Pancreas (tissue), 10 donors: ENCODE measurements at regions not wholly inside any gene's neighbourhood (a gene's known extent, or its start where the extent isn't known, plus 50 kb on each side); places are given as distances from the start of the nearest gene placed in this dataset.

ENCODE experiments used
- ATAC-seq, 4 donors: fragments of 200-7000 bp; cut with Tn5 transposase; one replicate each; pipeline versions ENCODE4 v1.8.0 to v1.9.1; 2020; ENCODE audit warnings: mild to moderate bottlenecking in 4 of 4, moderate library complexity in 4 of 4
- DNase-seq, 6 donors: peaks; one replicate each; pipeline ENCODE4 v3.0.0-alpha.2; 2020
- FAIRE-seq: peaks from 2 replicates; lab custom pipeline; 2012; peaks lifted over from hg19 to GRCh38; lab: Jason Lieb, UNC
- H3K27ac ChIP-seq, 4 donors: fragments of 200-600 bp; sonication (generic); 1 replicate in 3 of 4; 2 replicates in 1 of 4; pipeline versions ENCODE4 v1.5.0 to v1.8.0; 2020
- H3K27me3 ChIP-seq, 4 donors: fragments of 200-600 bp; one replicate each; pipeline ENCODE4 v1.8.0; 2021
- H3K36me3 ChIP-seq, 3 donors: fragments of 200-600 bp; sonication (generic) in 1 of 3; one replicate each; pipeline versions ENCODE4 v1.5.0 to v1.8.0; 2020 to 2021
- H3K4me1 ChIP-seq, 3 donors: fragments of 200-600 bp; one replicate each; pipeline ENCODE4 v1.8.0; 2021
- H3K4me3 ChIP-seq, 4 donors: fragments of 200-600 bp; sonication (generic) in 2 of 4; one replicate each; pipeline versions ENCODE4 v1.5.0 to v1.8.0; 2020 to 2021
- H3K9me3 ChIP-seq, 4 donors: fragments of 200-600 bp; one replicate each; pipeline ENCODE4 v1.8.0; 2021
- CTCF ChIP-seq, 4 donors: fragments of 200-600 bp; sonication (generic) in 3 of 4; IDR thresholded peaks; one replicate each; pipeline versions ENCODE4 v1.5.0 to v1.8.0; 2021; ENCODE audit warnings: antibody characterized with exemption in 4 of 4
- WGBS, 2 donors: extraction: QIAGEN DNeasy Blood & Tissue Kit; methylation state at CpG; one replicate each; pipeline ENCODE4 v1.1.7; 2013; 5-methylcytosine and 5-hydroxymethylcytosine counted together
- intact Hi-C, 3 donors: fragments of 100-400 bp; cut with DNase I; formaldehyde crosslinking; loops; one replicate each; pipeline versions ENCODE4 v1.11.1 to v1.14.2; 2022
- donor health status: healthy with polysubstance abuse.
- donor health status: DM: no; HTN: no; CAD: no; lungs with moderate emphysema.
- donor health status: DM: no; HTN: no; CAD: no.
- donor health status: control.
- donor health status: control.
- donor health status: Bipolar disorder and iron deficiency.
- donor health status: DM: yes; HTN: yes; CAD: no.
- donor health status: DM: no; HTN: no; CAD: no.
- donor health status: DM: no; HTN: no; CAD: no.
- donor health status: DM: yes; HTN: yes; CAD: no.

DNA sequence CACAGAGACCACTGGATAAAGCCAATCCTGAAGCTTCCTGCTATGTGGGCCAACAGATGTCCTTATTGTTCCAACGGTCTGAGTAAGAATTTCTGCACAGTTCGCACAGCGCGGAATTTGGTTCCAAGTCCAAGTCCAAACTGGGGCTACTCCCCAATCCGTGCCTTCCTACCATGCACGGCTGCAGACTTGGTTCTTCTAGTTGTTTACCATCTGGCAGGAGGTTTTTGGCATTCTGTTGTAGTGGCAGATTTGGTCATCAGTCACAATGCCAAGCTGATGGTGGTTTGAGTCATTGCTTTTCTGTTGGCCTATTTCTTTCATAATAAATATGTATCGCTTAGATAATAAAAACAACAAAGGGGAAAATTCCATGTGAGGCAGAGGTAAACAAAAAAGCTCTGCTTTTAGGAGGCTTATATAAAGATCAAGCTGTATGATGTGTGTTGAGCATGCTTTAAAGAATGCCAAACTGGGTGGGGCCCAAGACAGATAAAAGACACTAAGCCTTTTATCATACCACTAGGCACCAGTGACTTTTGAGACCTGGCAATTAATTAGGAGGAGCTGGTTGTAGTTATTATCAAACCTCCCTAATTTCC lies 52.5 kb upstream of the SYN3 start:
- ATAC-seq (no peak), FAIRE-seq (no peak), DNase-seq (no peak)
- Histone ChIP-seq H3K9me3 (no peaks in the 10 kb centered on the region), H3K27me3 (no peaks in the 10 kb centered on the region), H3K4me3 (no peak overlapping the region), H3K36me3 (no peaks in the 10 kb centered on the region), H3K27ac (no peak overlapping the region), H3K4me1 (no peaks in the 10 kb centered on the region)
- WGBS, 2 donors = 61 to 67% methylated on average over 7 of the region's 7 CpGs
- intact Hi-C loops = no loop called here
- no peak for TF ChIP-seq CTCF (IDR thresholded peaks at IDR 0.05)

GRCh38 chr22:33109514-33110430 lies 51.6 kb upstream of the SYN3 start:
- Histone ChIP-seq H3K27me3 (no peaks in the 10 kb centered on the region), H3K4me3 (no peak overlapping the region), H3K36me3 (no peaks in the 10 kb centered on the region), H3K27ac (no peak overlapping the region), H3K9me3 (no peaks in the 10 kb centered on the region), H3K4me1 (no peaks in the 10 kb centered on the region)
- WGBS, 2 donors = 70 to 77% methylated on average over 7 of the region's 7 CpGs
- ATAC-seq (no peak), DNase-seq (no peak), FAIRE-seq (no peak)
- no peak for TF ChIP-seq CTCF (IDR thresholded peaks at IDR 0.05)
- intact Hi-C loops = no loop called here

DNA sequence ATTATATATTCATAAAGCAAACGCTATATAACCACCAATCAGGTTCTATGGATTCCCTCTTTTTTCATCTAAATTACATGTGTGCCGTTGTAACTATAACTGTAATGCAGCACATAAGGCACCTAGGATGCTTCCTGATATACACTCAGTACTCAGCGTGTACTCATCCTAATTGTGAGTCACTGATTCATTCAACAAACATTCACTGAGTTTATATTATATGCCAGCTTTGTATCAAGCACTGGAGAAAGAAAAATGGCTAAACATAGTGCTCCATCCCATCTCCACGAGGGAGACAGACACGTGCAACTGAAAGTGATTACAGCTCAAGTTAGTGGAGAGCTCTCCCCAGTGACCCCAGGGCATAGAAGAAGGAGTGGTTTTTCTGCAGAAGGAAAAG lies 49.9 kb upstream of the SYN3 start:
- DNase-seq = no peak
- FAIRE-seq = no peak
- no peaks in the 10 kb centered on the region for H3K36me3 ChIP-seq
- no peak overlapping the region for H3K4me3 ChIP-seq
- WGBS, 2 donors = 55 to 69% methylated on average over 5 of the region's 5 CpGs
- TF ChIP-seq CTCF (IDR thresholded peaks at IDR 0.05) = no peak
- intact Hi-C loops = no loop called here
- no peaks in the 10 kb centered on the region for H3K27me3 ChIP-seq
- H3K4me1 ChIP-seq = no peaks in the 10 kb centered on the region
- no peak for ATAC-seq
- H3K27ac ChIP-seq = no peak overlapping the region
- no peaks in the 10 kb centered on the region for H3K9me3 ChIP-seq
